Upper lobe of right lung (tissue), 1 donor: ENCODE measurements at regions not wholly inside any gene's neighbourhood (a gene's known extent, or its start where the extent isn't known, plus 50 kb on each side); places are given as distances from the start of the nearest gene placed in this dataset.
A peak's percentile ranks its signal among the peaks of the same experiment; 100 is the strongest.

Experiments
- ATAC-seq: fragments of 200-7000 bp; cut with Tn5 transposase; one replicate; pipeline ENCODE4 v1.9.1; 2020; ENCODE audit warnings: mild to moderate bottlenecking, moderate library complexity
- DNase-seq: peaks from one replicate; pipeline ENCODE4 v3.0.0-alpha.2; 2020
- H3K27ac ChIP-seq: fragments of 200-600 bp; one replicate; pipeline ENCODE4 v1.8.0; 2022
- H3K27me3 ChIP-seq: fragments of 200-600 bp; one replicate; pipeline ENCODE4 v1.8.0; 2022; ENCODE audit warnings: mild to moderate bottlenecking
- H3K36me3 ChIP-seq: fragments of 200-600 bp; one replicate; pipeline ENCODE4 v1.8.0; 2022
- H3K4me1 ChIP-seq: fragments of 200-600 bp; one replicate; pipeline ENCODE4 v1.8.0; 2022
- H3K4me3 ChIP-seq: fragments of 200-600 bp; one replicate; pipeline ENCODE4 v1.8.0; 2022; ENCODE audit warnings: mild to moderate bottlenecking
- H3K9me3 ChIP-seq: fragments of 200-600 bp; one replicate; pipeline ENCODE4 v1.8.0; 2022
- intact Hi-C: fragments of 100-400 bp; cut with DNase I; formaldehyde crosslinking; loops from one replicate; pipeline ENCODE4 v1.11.0; 2022
- TF ChIP-seq, protein P1 (sequence below): fragments of 200-600 bp; IDR thresholded peaks from one replicate; pipeline ENCODE4 v1.8.0; 2022; ENCODE audit warnings: antibody characterized with exemption
- donor health status: DM: no; HTN: yes; CAD: no; lungs with severe emphysema.

DNA sequence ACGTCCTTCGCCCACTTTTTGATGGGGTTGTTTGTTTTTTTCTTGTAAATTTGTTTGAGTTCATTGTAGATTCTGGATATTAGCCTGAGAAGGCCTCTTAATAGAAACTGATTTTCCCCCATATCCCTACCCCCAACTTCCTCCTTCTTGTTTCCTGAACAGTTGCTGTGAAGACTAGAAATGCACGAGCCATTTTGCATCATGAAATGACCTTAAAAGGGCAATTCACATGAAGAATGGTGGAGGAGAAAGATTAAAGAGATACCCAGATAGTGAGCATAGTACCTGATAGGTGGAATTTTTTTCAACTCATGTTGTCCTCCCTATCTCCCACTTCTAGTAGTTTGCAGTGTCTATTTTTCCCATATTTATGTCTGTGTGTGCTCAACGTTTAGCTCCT lies 55.2 kb upstream of the KCNH8 start:
- H3K4me1 ChIP-seq: no peaks in the 10 kb centered on the region
- H3K4me3 ChIP-seq: no peak overlapping the region
- intact Hi-C loops: no loop called here
- ATAC-seq: no peak
- no peak overlapping the region for H3K27ac ChIP-seq
- TF ChIP-seq, protein P1, sequence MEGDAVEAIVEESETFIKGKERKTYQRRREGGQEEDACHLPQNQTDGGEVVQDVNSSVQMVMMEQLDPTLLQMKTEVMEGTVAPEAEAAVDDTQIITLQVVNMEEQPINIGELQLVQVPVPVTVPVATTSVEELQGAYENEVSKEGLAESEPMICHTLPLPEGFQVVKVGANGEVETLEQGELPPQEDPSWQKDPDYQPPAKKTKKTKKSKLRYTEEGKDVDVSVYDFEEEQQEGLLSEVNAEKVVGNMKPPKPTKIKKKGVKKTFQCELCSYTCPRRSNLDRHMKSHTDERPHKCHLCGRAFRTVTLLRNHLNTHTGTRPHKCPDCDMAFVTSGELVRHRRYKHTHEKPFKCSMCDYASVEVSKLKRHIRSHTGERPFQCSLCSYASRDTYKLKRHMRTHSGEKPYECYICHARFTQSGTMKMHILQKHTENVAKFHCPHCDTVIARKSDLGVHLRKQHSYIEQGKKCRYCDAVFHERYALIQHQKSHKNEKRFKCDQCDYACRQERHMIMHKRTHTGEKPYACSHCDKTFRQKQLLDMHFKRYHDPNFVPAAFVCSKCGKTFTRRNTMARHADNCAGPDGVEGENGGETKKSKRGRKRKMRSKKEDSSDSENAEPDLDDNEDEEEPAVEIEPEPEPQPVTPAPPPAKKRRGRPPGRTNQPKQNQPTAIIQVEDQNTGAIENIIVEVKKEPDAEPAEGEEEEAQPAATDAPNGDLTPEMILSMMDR: no peak
- H3K9me3 ChIP-seq: no peaks in the 10 kb centered on the region
- H3K27me3 ChIP-seq: no peaks in the 10 kb centered on the region
- H3K36me3 ChIP-seq: no peaks in the 10 kb centered on the region
- no peak for DNase-seq

GRCh38 chr3:19077388-19077787 lies 70.9 kb upstream of the KCNH8 start:
- no peaks in the 10 kb centered on the region for H3K9me3 ChIP-seq
- TF ChIP-seq, protein P1: no peak
- ATAC-seq: no peak
- H3K27me3 ChIP-seq: no peaks in the 10 kb centered on the region
- H3K4me1 ChIP-seq: no peaks in the 10 kb centered on the region
- no peak overlapping the region for H3K4me3 ChIP-seq
- intact Hi-C loops: no loop called here
- DNase-seq: no peak
- no peak overlapping the region for H3K27ac ChIP-seq
- H3K36me3 ChIP-seq: no peaks in the 10 kb centered on the region

GRCh38 chr3:19075037-19075436 lies 73.3 kb upstream of the KCNH8 start:
- intact Hi-C loops: no loop called here
- no peak for ATAC-seq

DNA sequence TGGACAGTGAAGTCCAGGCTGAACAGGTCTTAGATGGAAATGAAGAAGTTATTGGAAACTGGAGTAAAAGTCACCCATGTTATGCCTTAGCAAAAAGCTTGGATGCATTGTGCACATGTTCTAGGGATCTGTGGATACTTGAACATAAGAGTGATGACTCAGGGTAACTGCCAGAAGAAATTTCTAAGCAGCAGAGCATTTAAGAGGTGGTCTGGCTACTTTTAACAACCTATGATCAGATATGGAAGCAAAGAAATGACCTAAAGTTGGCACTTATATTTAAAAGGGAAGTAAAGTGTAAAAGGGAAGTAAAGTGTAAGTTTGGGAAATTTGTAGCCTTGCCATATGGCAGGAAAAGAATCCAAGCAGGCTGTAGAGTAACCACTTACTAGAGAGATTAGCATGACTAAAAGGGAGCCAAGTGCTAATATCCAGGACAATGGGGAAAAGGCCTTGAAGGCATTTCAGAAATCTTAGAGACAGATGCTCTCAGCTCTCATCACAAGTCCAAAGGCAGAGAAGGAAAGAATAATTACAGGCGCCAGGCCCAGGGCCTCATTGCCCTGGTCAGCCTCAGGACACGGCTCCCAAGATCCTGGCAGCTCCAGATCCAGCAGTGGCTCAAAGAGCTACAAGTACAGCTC lies 73.9 kb upstream of the KCNH8 start:
- Histone ChIP-seq H3K36me3 (no peaks in the 10 kb centered on the region), H3K27ac (no peak overlapping the region), H3K27me3 (no peaks in the 10 kb centered on the region), H3K9me3 (no peaks in the 10 kb centered on the region), H3K4me1 (no peaks in the 10 kb centered on the region), H3K4me3 (no peak overlapping the region)
- DNase-seq (no peak), ATAC-seq (no peak)
- intact Hi-C loops: no loop called here
- TF ChIP-seq, protein P1: no peak

More at GRCh38 chr3:19075037-19075436, 73.3 kb upstream of the KCNH8 start:
- H3K27ac ChIP-seq: no peak overlapping the region
- no peaks in the 10 kb centered on the region for H3K27me3 ChIP-seq
- H3K4me3 ChIP-seq: no peak overlapping the region
- no peaks in the 10 kb centered on the region for H3K9me3 ChIP-seq
- H3K4me1 ChIP-seq: no peaks in the 10 kb centered on the region
- TF ChIP-seq, protein P1: no peak
- DNase-seq: no peak
- H3K36me3 ChIP-seq: no peaks in the 10 kb centered on the region

DNA sequence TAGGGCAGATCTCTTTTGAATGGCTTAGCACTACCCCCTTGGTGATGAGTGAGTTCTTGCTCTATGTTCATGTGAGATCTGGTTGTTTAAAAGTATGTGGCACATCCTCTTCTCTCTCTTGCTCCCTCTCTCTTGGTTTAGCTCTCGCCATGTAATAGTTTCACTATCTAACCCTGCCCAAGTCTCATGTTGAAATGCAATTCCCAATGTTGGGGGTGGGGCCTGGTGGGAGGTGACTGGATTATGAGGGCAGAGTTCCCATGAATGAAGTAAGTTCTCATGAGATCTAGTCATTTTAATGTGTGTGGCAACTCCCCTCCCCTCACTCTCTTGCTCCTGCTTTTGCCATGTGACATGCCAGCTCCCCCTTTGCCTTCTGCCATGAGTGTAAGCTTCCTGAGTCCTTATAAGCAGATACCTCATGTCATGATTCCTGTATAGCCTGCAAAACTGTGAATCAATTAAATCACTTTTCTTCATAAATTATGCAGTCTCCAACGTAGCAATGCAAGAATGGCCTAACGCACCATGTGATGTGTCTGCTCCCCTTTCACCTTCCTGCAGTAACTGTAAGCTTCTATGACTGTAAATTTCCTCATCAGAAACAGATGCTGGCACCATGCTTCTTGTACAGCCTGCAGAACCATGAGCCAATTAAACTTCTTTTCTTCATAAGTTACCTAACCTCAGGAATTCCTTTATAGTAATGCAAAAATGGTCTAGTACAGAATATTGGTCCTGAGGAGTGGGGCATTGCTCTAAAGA lies 74.8 kb upstream of the KCNH8 start:
- H3K4me1 ChIP-seq: no peaks in the 10 kb centered on the region
- DNase-seq (no peak), ATAC-seq (peak; percentile 57)
- no peak overlapping the region for H3K27ac ChIP-seq
- TF ChIP-seq, protein P1: no peak
- H3K4me3 ChIP-seq: no peak overlapping the region
- intact Hi-C loops: no loop called here
- H3K27me3 ChIP-seq: no peaks in the 10 kb centered on the region
- no peaks in the 10 kb centered on the region for H3K36me3 ChIP-seq
- H3K9me3 ChIP-seq: no peaks in the 10 kb centered on the region
